ENCODE measurements at regions not wholly inside any gene's neighbourhood (a gene's known extent, or its start where the extent isn't known, plus 50 kb on each side); places are given as distances from the start of the nearest gene placed in this dataset.
A peak's percentile ranks its signal among the peaks of the same experiment; 100 is the strongest.

DNA sequence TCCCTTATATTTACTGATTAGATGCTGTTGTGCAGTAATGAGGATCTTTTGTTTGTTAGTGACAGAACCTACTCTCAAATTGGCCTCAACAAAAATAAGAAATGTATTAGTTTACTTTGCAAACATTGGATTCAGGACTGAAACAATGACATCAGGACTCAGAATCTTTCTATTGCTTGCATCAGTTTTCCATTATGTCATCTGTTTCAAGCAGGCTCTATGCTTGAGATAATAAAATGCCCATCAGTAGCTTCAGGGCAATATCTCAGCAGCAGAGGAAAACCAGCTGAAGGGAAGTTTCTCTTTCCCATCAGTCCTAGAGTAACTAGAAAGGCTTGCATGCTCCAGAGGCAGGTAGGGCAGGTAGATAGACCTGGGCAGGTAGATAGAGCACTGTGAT is 375.5 kb upstream of the SLC8A1 start:
- Mint-ChIP-seq H3K9me3 (peaks cover 0 to 9% (median 0%) of the 10 kb centered on the region in 11 donors), H3K27me3 (no peaks in the 10 kb centered on the region), H3K27ac (peak overlapping the region in 1 of 9 donors; percentile 40), H3K4me1 (peaks cover 0 to 14% (median 5%) of the 10 kb centered on the region in 7 donors), H3K36me3 (no peaks in the 10 kb centered on the region), H3K4me3 (no peak overlapping the region)
- POLR2A ChIA-PET = no interaction called here
- Histone ChIP-seq H3K27ac (ENCODE audit: low read depth, low read length) (no peak overlapping the region), H3K27me3 (ENCODE audit: control insufficient read depth in 2 of 2, insufficient read depth in 2 of 2, low read length in 2 of 2) (no peaks in the 10 kb centered on the region), H3K9me3 (ENCODE audit: control insufficient read depth in 2 of 3, low read length in 3 of 3) (no peaks in the 10 kb centered on the region), H3K4me3 (ENCODE audit: low read length) (no peak overlapping the region), H3K4me1 (ENCODE audit: control insufficient read depth in 2 of 2, insufficient read depth in 2 of 2, low read length in 2 of 2) (no peaks in the 10 kb centered on the region), H3K36me3 (ENCODE audit: control insufficient read depth in 2 of 3, insufficient read depth in 3 of 3, low read length in 3 of 3) (no peaks in the 10 kb centered on the region)
- CTCF ChIA-PET = no interaction called here
- intact Hi-C loops (cut with micrococcal nuclease) = no loop called here
- ATAC-seq = no peak
- DNase-seq = no peak

DNA sequence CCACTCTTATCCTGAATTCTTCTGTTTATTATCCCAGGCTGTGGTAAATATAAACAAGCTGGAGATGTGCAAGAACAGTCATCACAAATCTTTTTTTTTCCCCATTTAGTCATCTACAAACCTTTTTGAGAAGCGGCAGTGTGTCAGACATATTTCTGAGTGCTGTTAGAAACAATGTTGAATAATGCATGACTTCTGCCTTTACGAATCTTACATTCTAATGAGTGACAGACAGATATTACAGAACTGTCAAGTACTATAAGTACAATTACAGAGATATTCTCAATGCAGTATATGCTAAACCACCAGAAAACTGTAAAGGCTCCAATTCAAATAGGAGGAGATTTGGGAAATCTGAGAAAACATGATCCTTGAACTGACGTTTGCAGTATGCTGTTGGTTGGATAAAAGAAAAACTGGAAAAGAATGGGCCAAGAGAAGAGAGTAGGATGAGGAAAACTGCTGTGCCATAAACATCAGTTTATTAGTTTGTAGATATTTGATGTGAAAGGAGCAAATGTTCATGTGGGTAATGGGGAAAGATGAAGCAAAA is 379.5 kb upstream of the SLC8A1 start:
- no peak overlapping the region for H3K4me3 ChIP-seq (ENCODE audit: low read length)
- CTCF ChIA-PET = no interaction called here
- no peaks in the 10 kb centered on the region for H3K36me3 ChIP-seq (ENCODE audit: control insufficient read depth in 2 of 3, insufficient read depth in 3 of 3, low read length in 3 of 3)
- intact Hi-C loops (cut with micrococcal nuclease) = no loop called here
- Mint-ChIP-seq H3K4me1 (no peaks in the 10 kb centered on the region), H3K36me3 (no peaks in the 10 kb centered on the region), H3K27ac (no peak overlapping the region), H3K9me3 (peaks cover 0 to 8% (median 3%) of the 10 kb centered on the region in 11 donors), H3K27me3 (no peaks in the 10 kb centered on the region), H3K4me3 (no peak overlapping the region)
- POLR2A ChIA-PET = no interaction called here
- H3K4me1 ChIP-seq (ENCODE audit: control insufficient read depth in 2 of 2, insufficient read depth in 2 of 2, low read length in 2 of 2) = no peaks in the 10 kb centered on the region
- H3K27me3 ChIP-seq (ENCODE audit: control insufficient read depth in 2 of 2, insufficient read depth in 2 of 2, low read length in 2 of 2) = no peaks in the 10 kb centered on the region
- DNase-seq (no peak), ATAC-seq (no peak)
- H3K9me3 ChIP-seq (ENCODE audit: control insufficient read depth in 2 of 3, low read length in 3 of 3) = no peaks in the 10 kb centered on the region
- H3K27ac ChIP-seq (ENCODE audit: low read depth, low read length) = no peak overlapping the region

DNA sequence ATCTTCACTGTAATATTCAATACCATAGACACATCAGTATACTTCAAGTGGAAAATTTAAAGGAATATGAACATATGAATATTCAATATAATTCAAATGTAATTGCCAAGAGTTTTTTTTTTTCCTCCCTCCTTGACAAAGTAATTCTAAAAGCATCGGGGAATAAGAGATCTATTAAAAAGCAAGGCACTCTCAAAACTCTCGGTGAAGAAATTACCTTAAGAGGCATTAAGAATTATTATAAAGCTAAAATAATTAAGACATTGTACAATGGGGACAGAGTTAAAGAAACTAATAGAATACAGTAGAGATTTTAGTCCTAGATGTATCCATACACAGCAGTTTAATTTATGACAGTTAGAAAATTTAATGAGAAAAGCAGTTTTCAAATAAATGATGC is 390.0 kb upstream of the SLC8A1 start:
- Histone ChIP-seq H3K9me3 (ENCODE audit: control insufficient read depth in 2 of 3, low read length in 3 of 3) (no peaks in the 10 kb centered on the region), H3K27me3 (ENCODE audit: control insufficient read depth in 2 of 2, insufficient read depth in 2 of 2, low read length in 2 of 2) (no peaks in the 10 kb centered on the region), H3K4me3 (ENCODE audit: low read length) (no peak overlapping the region), H3K27ac (ENCODE audit: low read depth, low read length) (no peak overlapping the region), H3K4me1 (ENCODE audit: control insufficient read depth in 2 of 2, insufficient read depth in 2 of 2, low read length in 2 of 2) (no peaks in the 10 kb centered on the region), H3K36me3 (ENCODE audit: control insufficient read depth in 2 of 3, insufficient read depth in 3 of 3, low read length in 3 of 3) (no peaks in the 10 kb centered on the region)
- DNase-seq (no peak), ATAC-seq (no peak)
- H3K9me3 Mint-ChIP-seq = peaks cover 0 to 4% (median 0%) of the 10 kb centered on the region in 11 donors
- CTCF ChIA-PET = no interaction called here
- no peaks in the 10 kb centered on the region for H3K4me1 Mint-ChIP-seq
- H3K4me3 Mint-ChIP-seq = no peak overlapping the region
- H3K36me3 Mint-ChIP-seq = no peaks in the 10 kb centered on the region
- POLR2A ChIA-PET = no interaction called here
- H3K27me3 Mint-ChIP-seq = no peaks in the 10 kb centered on the region
- H3K27ac Mint-ChIP-seq = no peak overlapping the region
- intact Hi-C loops (cut with micrococcal nuclease) = no loop called here

DNA sequence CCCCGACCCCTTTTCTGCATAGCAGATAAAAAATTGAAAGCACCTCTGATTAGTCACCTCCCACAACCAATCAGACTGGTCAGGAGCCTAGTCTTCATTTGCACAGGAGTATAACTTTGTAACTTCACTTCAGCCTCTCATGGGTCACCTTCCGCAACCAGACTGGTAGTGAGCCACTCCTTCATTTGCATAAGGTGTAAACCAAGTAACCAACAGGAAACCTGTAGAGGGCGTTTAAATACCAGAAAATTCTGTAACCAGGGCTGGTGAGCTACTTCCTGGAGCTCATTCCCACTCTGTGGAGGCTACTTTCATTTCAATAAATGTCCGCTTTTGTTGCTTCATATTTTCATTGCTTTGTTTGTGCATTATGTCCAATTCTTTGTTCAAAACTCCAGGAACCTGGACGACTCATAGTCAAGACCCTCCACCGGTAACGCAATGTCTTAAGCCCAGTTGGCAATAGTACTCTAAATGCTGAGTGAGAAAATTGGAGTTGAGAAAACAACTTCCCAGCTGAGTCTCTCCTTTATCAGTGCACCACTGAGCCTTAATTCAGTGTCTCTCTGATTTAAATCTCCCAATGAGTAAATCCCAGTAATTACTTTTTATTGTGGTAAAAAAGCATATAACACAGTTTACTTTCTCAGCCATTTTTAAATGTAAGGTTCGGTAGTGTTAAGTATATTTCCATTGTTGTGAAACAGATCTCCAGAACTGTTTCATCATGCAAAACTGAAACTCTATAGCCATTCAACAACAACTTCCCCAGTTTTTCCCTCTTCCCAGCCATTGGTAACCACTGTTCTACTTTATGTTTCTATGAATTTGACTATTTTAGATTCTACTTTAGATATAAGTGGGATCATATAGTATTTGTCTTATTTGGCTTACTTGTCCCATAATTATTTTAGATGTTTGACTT is 392.7 kb upstream of the SLC8A1 start:
- POLR2A ChIA-PET = no interaction called here
- Histone ChIP-seq H3K4me1 (ENCODE audit: control insufficient read depth in 2 of 2, insufficient read depth in 2 of 2, low read length in 2 of 2) (no peaks in the 10 kb centered on the region), H3K27me3 (ENCODE audit: control insufficient read depth in 2 of 2, insufficient read depth in 2 of 2, low read length in 2 of 2) (no peaks in the 10 kb centered on the region), H3K9me3 (ENCODE audit: control insufficient read depth in 2 of 3, low read length in 3 of 3) (no peaks in the 10 kb centered on the region), H3K36me3 (ENCODE audit: control insufficient read depth in 2 of 3, insufficient read depth in 3 of 3, low read length in 3 of 3) (no peaks in the 10 kb centered on the region), H3K27ac (ENCODE audit: low read depth, low read length) (no peak overlapping the region), H3K4me3 (ENCODE audit: low read length) (no peak overlapping the region)
- ATAC-seq (no peak), DNase-seq (no peak)
- Mint-ChIP-seq H3K27ac (no peak overlapping the region), H3K36me3 (no peaks in the 10 kb centered on the region), H3K27me3 (no peaks in the 10 kb centered on the region), H3K4me1 (no peaks in the 10 kb centered on the region), H3K4me3 (no peak overlapping the region), H3K9me3 (peaks cover 0 to 5% (median 0%) of the 10 kb centered on the region in 11 donors)
- CTCF ChIA-PET = no interaction called here
- intact Hi-C loops (cut with micrococcal nuclease) = no loop called here

DNA sequence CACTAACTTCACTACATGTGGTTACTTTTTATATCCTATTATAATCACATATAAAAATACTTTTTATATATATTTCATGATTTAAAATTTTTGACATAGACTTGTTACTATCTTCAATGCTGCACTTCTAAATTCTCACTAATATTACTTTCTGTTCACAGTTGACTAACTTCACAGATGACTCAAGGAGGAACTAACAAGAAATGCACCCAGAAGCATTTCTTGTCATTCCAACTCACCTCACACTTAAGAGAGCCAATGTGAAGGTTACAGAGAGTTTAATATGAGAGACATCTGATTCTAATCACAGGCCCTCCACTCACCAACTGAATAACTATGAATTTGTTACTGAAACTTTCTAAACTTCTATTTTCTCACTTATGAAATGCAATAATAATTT is 399.8 kb upstream of the SLC8A1 start:
- ChIA-PET CTCF (no interaction called here), POLR2A (no interaction called here)
- H3K9me3 Mint-ChIP-seq = peaks cover 0 to 19% (median 5%) of the 10 kb centered on the region in 11 donors
- no peaks in the 10 kb centered on the region for H3K4me1 Mint-ChIP-seq
- no peak overlapping the region for H3K4me3 ChIP-seq (ENCODE audit: low read length)
- no peaks in the 10 kb centered on the region for H3K36me3 Mint-ChIP-seq
- intact Hi-C loops (cut with micrococcal nuclease) = no loop called here
- DNase-seq (no peak), ATAC-seq (no peak)
- no peak overlapping the region for H3K4me3 Mint-ChIP-seq
- H3K27ac Mint-ChIP-seq = no peak overlapping the region
- no peak overlapping the region for H3K27ac ChIP-seq (ENCODE audit: low read depth, low read length)
- no peaks in the 10 kb centered on the region for H3K36me3 ChIP-seq (ENCODE audit: control insufficient read depth in 2 of 3, insufficient read depth in 3 of 3, low read length in 3 of 3)
- no peaks in the 10 kb centered on the region for H3K27me3 Mint-ChIP-seq
- H3K4me1 ChIP-seq (ENCODE audit: control insufficient read depth in 2 of 2, insufficient read depth in 2 of 2, low read length in 2 of 2) = no peaks in the 10 kb centered on the region
- no peaks in the 10 kb centered on the region for H3K27me3 ChIP-seq (ENCODE audit: control insufficient read depth in 2 of 2, insufficient read depth in 2 of 2, low read length in 2 of 2)
- H3K9me3 ChIP-seq (ENCODE audit: control insufficient read depth in 2 of 3, low read length in 3 of 3) = no peaks in the 10 kb centered on the region

DNA sequence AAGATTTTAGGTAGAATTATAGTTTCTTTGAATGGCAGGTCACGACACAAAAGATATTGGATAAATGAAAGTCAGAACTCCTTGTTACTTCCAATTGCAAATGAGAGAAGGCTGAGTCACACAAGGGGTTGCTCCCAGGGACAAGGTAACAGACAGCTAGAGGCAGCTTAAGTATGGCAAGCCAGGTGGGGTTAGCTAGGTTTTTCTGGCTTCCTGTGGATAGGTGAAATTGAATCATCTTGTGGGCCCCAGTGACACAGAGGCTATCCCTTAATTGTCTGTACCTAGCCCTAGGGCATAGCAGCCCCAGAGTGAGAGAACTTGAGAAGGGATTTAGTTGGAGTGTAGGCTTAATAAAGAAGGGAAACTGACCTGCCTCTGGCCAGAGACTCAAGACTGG is 407.7 kb upstream of the SLC8A1 start:
- Mint-ChIP-seq H3K4me3 (no peak overlapping the region), H3K27me3 (no peaks in the 10 kb centered on the region), H3K27ac (no peak overlapping the region), H3K9me3 (peaks cover 0 to 12% (median 2%) of the 10 kb centered on the region in 11 donors), H3K36me3 (no peaks in the 10 kb centered on the region), H3K4me1 (no peaks in the 10 kb centered on the region)
- Histone ChIP-seq H3K4me1 (ENCODE audit: control insufficient read depth in 2 of 2, insufficient read depth in 2 of 2, low read length in 2 of 2) (no peaks in the 10 kb centered on the region), H3K36me3 (ENCODE audit: control insufficient read depth in 2 of 3, insufficient read depth in 3 of 3, low read length in 3 of 3) (no peaks in the 10 kb centered on the region), H3K27ac (ENCODE audit: low read depth, low read length) (no peak overlapping the region), H3K9me3 (ENCODE audit: control insufficient read depth in 2 of 3, low read length in 3 of 3) (no peaks in the 10 kb centered on the region), H3K4me3 (ENCODE audit: low read length) (no peak overlapping the region), H3K27me3 (ENCODE audit: control insufficient read depth in 2 of 2, insufficient read depth in 2 of 2, low read length in 2 of 2) (no peaks in the 10 kb centered on the region)
- ChIA-PET CTCF (no interaction called here), POLR2A (no interaction called here)
- no peak for DNase-seq
- ATAC-seq = no peak
- intact Hi-C loops (cut with micrococcal nuclease) = no loop called here

DNA sequence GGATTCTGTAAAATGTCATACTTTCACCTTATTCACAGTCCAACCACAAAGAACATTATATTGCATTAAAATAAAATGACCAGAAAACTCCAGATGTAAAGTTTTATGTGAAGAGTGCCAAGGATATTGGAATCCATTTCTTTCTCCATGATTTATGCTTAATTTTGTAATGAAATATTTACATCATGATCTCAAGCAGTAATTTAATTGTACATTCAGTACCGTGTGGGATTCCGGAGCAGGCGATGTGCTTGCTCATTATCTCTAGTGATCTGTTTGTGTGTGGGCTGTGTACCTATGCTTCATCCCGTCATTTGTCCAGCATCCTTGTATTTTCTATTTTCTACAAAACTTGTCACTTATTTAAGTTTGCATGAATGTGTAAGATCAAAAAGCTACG is 415.9 kb upstream of the SLC8A1 start:
- ATAC-seq (no peak), DNase-seq (no peak)
- no peaks in the 10 kb centered on the region for H3K36me3 ChIP-seq (ENCODE audit: control insufficient read depth in 2 of 3, insufficient read depth in 3 of 3, low read length in 3 of 3)
- Mint-ChIP-seq H3K36me3 (no peaks in the 10 kb centered on the region), H3K27me3 (no peaks in the 10 kb centered on the region), H3K4me3 (no peak overlapping the region), H3K4me1 (no peaks in the 10 kb centered on the region), H3K9me3 (peaks cover 0 to 7% (median 0%) of the 10 kb centered on the region in 11 donors), H3K27ac (no peak overlapping the region)
- no peaks in the 10 kb centered on the region for H3K9me3 ChIP-seq (ENCODE audit: control insufficient read depth in 2 of 3, low read length in 3 of 3)
- no peak overlapping the region for H3K27ac ChIP-seq (ENCODE audit: low read depth, low read length)
- POLR2A ChIA-PET = no interaction called here
- no peaks in the 10 kb centered on the region for H3K27me3 ChIP-seq (ENCODE audit: control insufficient read depth in 2 of 2, insufficient read depth in 2 of 2, low read length in 2 of 2)
- intact Hi-C loops (cut with micrococcal nuclease) = no loop called here
- no peaks in the 10 kb centered on the region for H3K4me1 ChIP-seq (ENCODE audit: control insufficient read depth in 2 of 2, insufficient read depth in 2 of 2, low read length in 2 of 2)
- no peak overlapping the region for H3K4me3 ChIP-seq (ENCODE audit: low read length)
- CTCF ChIA-PET = no interaction called here
